ENCODE measurements at regions not wholly inside any gene's neighbourhood (a gene's known extent, or its start where the extent isn't known, plus 50 kb on each side); places are given as distances from the start of the nearest gene placed in this dataset.

GRCh38 chr4:124519196-124519595 lies 193.3 kb downstream of the ANKRD50 start:
- TF ChIP-seq CTCF (IDR thresholded peaks at IDR 0.05 in 8 of 11, conservative IDR thresholded peaks at IDR 0.05 in 3 of 11) = no peak
- TF ChIP-seq POLR2AphosphoS5 (IDR thresholded peaks at IDR 0.05) = no peak
